Gastroesophageal sphincter (tissue), 3 donors: ENCODE measurements at regions not wholly inside any gene's neighbourhood (a gene's known extent, or its start where the extent isn't known, plus 50 kb on each side); places are given as distances from the start of the nearest gene placed in this dataset.

Experiments used
- CTCF ChIP-seq, 4 experiments: fragments of 200-600 bp in 2 of 4; fragments of 450-650 bp in 2 of 4; sonication (generic) in 1 of 4; IDR thresholded peaks; one replicate each; pipeline ENCODE4 v1.5.1; 2017 to 2019; ENCODE audit warnings: antibody characterized with exemption in 4 of 4, mild to moderate bottlenecking in 2 of 4, moderate library complexity in 2 of 4
- EP300 ChIP-seq: sonication (generic); formaldehyde crosslinking; IDR thresholded peaks from one replicate; pipeline ENCODE4 v1.6.1; 2017; ENCODE audit warnings: antibody characterized with exemption, mild to moderate bottlenecking
- POLR2A ChIP-seq, 2 donors: fragments of 450-650 bp; IDR thresholded peaks; one replicate each; pipeline ENCODE4 v1.6.1; 2017; ENCODE audit warnings: antibody characterized with exemption in 2 of 2, mild to moderate bottlenecking in 2 of 2, moderate library complexity in 1 of 2

- TF ChIP-seq CTCF (IDR thresholded peaks at IDR 0.05) (no peak), POLR2A (IDR thresholded peaks at IDR 0.05) (no peak), EP300 (no peak)
Observed at GRCh38 chr1:181893937-181894336, 167.6 kb downstream of the ZNF648 start.
